IPS-18a (cell line): ENCODE measurements at regions not wholly inside any gene's neighbourhood (a gene's known extent, or its start where the extent isn't known, plus 50 kb on each side); places are given as distances from the start of the nearest gene placed in this dataset.
"Not testable (repeated sequence)": the region's sequence is repeated elsewhere in the genome, so short reads cannot be mapped to it uniquely, and the experiment has no call there.

Source experiments
- H3K27ac ChIP-seq: one replicate; pipeline ENCODE4 v1.5.1; 2013; ENCODE audit warnings: low read length
- H3K27me3 ChIP-seq: one replicate; pipeline ENCODE4 v1.6.1; 2013; ENCODE audit warnings: mild to moderate bottlenecking, low read length; ENCODE audit not compliant: control insufficient read depth, insufficient read depth
- H3K36me3 ChIP-seq: one replicate; pipeline ENCODE4 v1.6.1; 2013; ENCODE audit warnings: low read depth, low read length; ENCODE audit not compliant: control insufficient read depth
- H3K4me1 ChIP-seq: one replicate; pipeline ENCODE4 v1.6.1; 2013; ENCODE audit warnings: low read depth, low read length; ENCODE audit not compliant: control insufficient read depth
- H3K4me3 ChIP-seq: one replicate; pipeline ENCODE4 v1.5.1; 2013; ENCODE audit warnings: low read length
- H3K9ac ChIP-seq: one replicate; pipeline ENCODE4 v1.6.1; 2013; ENCODE audit warnings: mild to moderate bottlenecking, low read length, moderate library complexity
- H3K9me3 ChIP-seq: one replicate; pipeline ENCODE4 v1.6.1; 2013; ENCODE audit warnings: low read depth, low read length; ENCODE audit not compliant: control insufficient read depth

- H3K4me1 ChIP-seq, result no peaks in the 10 kb centered on the region
- no peaks in the 10 kb centered on the region for H3K9me3 ChIP-seq
- H3K27me3 ChIP-seq, result no peaks in the 10 kb centered on the region
- H3K27ac ChIP-seq, result no peak overlapping the region
- H3K36me3 ChIP-seq, result no peaks in the 10 kb centered on the region
- H3K9ac ChIP-seq, result no peak overlapping the region
- H3K4me3 ChIP-seq, result no peak overlapping the region
Observed at GRCh38 chr3:18090377-18090776, 334.8 kb downstream of the SATB1 start.

GRCh38 chr3:18087988-18088387 lies 337.2 kb downstream of the SATB1 start:
- no peak overlapping the region for H3K27ac ChIP-seq
- H3K4me3 ChIP-seq, result no peak overlapping the region
- no peaks in the 10 kb centered on the region for H3K36me3 ChIP-seq
- no peaks in the 10 kb centered on the region for H3K27me3 ChIP-seq
- no peaks in the 10 kb centered on the region for H3K4me1 ChIP-seq
- no peak overlapping the region for H3K9ac ChIP-seq
- H3K9me3 ChIP-seq, result no peaks in the 10 kb centered on the region

- Histone ChIP-seq H3K9me3 (no peaks in the 10 kb centered on the region), H3K4me3 (no peak overlapping the region), H3K36me3 (no peaks in the 10 kb centered on the region), H3K4me1 (no peaks in the 10 kb centered on the region), H3K27ac (no peak overlapping the region), H3K27me3 (no peaks in the 10 kb centered on the region), H3K9ac (no peak overlapping the region)
Observed at GRCh38 chr3:18086760-18087159, 338.4 kb downstream of the SATB1 start.

DNA sequence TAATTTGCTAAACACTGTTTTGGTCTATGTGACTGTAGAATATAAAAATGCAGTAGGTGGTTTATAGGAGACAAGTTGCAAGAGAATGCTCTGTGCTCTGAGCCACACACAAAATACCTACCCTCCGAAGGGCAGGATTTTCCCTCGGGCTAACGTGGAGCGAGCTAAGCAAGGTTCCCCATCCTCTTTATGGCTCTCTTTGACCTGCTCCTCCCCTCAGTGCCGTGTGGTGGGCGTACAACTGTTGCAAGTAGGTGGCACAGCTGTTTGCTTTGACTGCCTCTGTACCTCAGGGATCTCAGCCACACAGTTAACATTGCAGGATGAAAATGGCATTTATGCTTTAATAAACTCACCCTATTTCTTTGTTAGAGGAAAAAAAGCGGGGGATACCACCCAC lies 339.1 kb downstream of the SATB1 start:
- no peaks in the 10 kb centered on the region for H3K9me3 ChIP-seq
- no peaks in the 10 kb centered on the region for H3K36me3 ChIP-seq
- no peaks in the 10 kb centered on the region for H3K27me3 ChIP-seq
- H3K27ac ChIP-seq, result no peak overlapping the region
- H3K4me3 ChIP-seq, result no peak overlapping the region
- no peak overlapping the region for H3K9ac ChIP-seq
- H3K4me1 ChIP-seq, result no peaks in the 10 kb centered on the region

DNA sequence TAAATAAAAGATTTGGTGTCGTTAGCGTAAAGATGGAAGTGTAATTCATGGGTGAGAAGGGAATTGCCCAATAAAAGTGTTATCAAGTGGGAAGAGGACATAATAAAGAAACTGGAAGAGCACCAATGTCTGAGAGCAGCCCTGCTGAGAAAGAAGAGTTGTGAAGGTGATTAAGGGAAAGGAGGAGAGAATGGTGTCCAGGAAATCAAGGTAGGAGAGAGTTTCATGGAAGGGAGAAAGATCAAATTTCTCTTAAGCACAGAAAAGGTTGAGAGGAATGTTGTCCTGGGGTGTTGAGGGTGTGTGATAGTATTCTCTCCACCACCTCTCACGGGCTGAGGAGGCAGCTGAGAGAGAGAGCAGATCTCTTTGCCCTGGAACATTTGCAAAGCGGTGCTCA lies 339.7 kb downstream of the SATB1 start:
- Histone ChIP-seq H3K4me1 (no peaks in the 10 kb centered on the region), H3K27me3 (no peaks in the 10 kb centered on the region), H3K36me3 (no peaks in the 10 kb centered on the region), H3K4me3 (no peak overlapping the region), H3K27ac (no peak overlapping the region), H3K9me3 (no peaks in the 10 kb centered on the region), H3K9ac (no peak overlapping the region)

GRCh38 chr3:18083273-18083590 lies 340.8 kb upstream of the TBC1D5 start:
- H3K27ac ChIP-seq, H3K27me3 ChIP-seq, H3K4me1 ChIP-seq, H3K36me3 ChIP-seq, H3K4me3 ChIP-seq, H3K9me3 ChIP-seq, H3K9ac ChIP-seq: not testable (repeated sequence)

DNA sequence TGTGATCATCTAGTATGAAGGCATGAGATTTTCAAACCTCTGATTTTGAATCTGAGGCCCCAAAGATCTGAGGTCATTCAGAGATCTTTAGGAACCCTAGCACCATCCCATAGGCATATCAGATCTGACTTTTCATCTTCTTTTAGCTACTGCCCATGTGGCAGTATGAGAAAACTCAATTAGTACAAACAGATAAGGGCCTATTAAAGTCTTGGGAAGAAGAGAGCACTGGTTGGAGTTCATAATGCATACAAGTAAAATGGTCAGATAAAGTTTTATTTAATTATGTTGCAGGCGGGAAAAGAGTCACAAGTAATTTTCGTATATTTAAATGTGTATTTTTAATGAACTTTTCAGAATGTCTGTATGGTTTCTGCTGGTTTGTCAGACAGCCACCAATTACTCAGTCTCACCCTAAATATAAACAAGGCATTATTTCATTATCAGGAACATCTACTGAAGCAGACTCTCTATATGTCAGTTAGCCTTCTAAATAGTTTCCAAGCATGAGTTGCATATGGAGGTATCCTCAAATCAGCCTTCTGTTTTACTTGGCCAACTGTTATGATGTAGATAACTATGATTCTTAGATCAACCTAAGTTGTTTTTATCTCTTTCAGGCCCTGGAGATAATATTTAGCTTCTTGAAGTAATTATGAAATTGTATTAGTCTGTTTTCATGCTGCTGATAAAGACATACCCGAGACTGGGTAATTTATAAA lies 340.3 kb upstream of the TBC1D5 start:
- no peaks in the 10 kb centered on the region for H3K36me3 ChIP-seq
- no peaks in the 10 kb centered on the region for H3K9me3 ChIP-seq
- H3K9ac ChIP-seq, result no peak overlapping the region
- no peak overlapping the region for H3K27ac ChIP-seq
- no peak overlapping the region for H3K4me3 ChIP-seq
- H3K4me1 ChIP-seq, result no peaks in the 10 kb centered on the region
- H3K27me3 ChIP-seq, result no peaks in the 10 kb centered on the region

- Histone ChIP-seq H3K9me3 (no peaks in the 10 kb centered on the region), H3K27ac (no peak overlapping the region), H3K27me3 (no peaks in the 10 kb centered on the region), H3K4me3 (no peak overlapping the region), H3K9ac (no peak overlapping the region), H3K4me1 (no peaks in the 10 kb centered on the region), H3K36me3 (no peaks in the 10 kb centered on the region)
Observed at GRCh38 chr3:18080198-18080689, 337.8 kb upstream of the TBC1D5 start.

DNA sequence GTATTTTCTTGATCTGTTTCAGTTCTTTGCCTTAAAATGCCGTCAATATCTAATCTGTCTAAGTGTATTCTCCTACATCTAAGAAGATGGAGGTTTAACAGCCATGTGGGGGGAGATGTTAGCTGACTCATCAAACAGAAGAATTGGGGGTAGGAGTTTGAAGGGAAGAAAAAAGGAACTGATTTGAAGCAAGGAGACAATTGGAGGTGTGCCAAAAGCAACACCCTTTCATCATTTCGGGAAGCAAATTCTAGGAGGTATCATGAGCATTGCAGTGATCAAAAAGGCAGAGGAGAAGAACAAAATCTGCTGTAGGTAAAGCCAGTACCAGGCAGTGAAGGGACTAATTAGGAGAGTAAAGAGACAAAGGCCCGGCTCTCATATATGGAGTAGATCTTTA lies 337.3 kb upstream of the TBC1D5 start:
- no peaks in the 10 kb centered on the region for H3K4me1 ChIP-seq
- no peaks in the 10 kb centered on the region for H3K36me3 ChIP-seq
- H3K9ac ChIP-seq, result no peak overlapping the region
- no peak overlapping the region for H3K4me3 ChIP-seq
- no peak overlapping the region for H3K27ac ChIP-seq
- H3K27me3 ChIP-seq, result no peaks in the 10 kb centered on the region
- no peaks in the 10 kb centered on the region for H3K9me3 ChIP-seq

DNA sequence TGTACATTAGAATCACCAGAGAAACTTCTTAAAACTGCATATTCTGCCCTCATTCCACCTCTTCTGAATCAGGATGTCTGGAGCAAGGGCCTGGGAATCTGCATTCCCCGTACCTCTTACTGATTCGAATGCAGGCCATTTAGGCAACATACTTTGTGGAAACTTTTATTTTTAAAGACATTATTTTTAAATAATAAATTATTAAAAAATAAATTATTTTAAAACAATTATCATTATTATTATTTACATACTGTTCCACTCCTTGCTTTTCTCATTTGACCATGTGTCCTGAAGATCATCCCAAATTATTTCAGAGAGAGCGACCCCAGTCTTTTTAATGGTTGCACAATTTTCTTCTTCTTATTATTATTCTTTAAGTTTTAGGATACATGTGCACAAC lies 336.6 kb upstream of the TBC1D5 start:
- no peaks in the 10 kb centered on the region for H3K4me1 ChIP-seq
- no peaks in the 10 kb centered on the region for H3K36me3 ChIP-seq
- no peaks in the 10 kb centered on the region for H3K27me3 ChIP-seq
- no peak overlapping the region for H3K4me3 ChIP-seq
- no peak overlapping the region for H3K27ac ChIP-seq
- no peak overlapping the region for H3K9ac ChIP-seq
- H3K9me3 ChIP-seq, result no peaks in the 10 kb centered on the region

DNA sequence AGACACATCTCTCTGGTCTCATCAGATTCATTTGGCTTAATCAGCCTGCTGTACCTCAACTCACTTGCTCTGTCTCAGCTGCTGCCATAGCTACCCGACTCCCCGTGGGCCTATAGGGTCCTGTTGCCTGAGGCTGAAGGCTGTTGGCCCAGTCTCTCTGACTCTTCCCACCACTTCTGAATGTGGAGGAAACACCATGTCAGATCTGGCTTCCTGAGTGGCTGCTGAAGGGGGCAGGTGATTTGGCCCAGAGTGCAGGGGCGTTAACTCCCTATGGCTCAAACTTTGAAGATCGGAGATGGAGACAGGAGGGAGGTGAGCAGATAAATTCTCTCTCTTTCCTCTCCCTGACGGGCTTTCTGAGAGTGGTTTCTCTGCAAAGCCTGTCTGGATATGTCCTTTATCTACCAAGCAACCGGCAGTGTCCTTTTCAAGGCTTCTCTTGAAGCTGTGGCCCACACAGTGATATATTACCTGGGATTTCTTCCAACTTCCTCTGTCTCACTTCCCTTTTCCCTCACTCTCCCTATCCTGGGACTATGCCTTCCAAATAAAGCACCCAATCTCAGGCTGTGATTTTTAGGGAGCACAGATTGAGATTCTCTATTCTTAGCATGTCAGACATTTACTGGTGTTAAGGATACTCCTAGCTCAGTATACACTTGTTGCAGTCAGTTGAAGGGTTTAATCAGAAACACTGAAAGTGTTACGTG lies 334.9 kb upstream of the TBC1D5 start:
- no peaks in the 10 kb centered on the region for H3K36me3 ChIP-seq
- no peaks in the 10 kb centered on the region for H3K4me1 ChIP-seq
- H3K27me3 ChIP-seq, result no peaks in the 10 kb centered on the region
- no peak overlapping the region for H3K9ac ChIP-seq
- H3K9me3 ChIP-seq, result no peaks in the 10 kb centered on the region
- no peak overlapping the region for H3K4me3 ChIP-seq
- H3K27ac ChIP-seq, result no peak overlapping the region

DNA sequence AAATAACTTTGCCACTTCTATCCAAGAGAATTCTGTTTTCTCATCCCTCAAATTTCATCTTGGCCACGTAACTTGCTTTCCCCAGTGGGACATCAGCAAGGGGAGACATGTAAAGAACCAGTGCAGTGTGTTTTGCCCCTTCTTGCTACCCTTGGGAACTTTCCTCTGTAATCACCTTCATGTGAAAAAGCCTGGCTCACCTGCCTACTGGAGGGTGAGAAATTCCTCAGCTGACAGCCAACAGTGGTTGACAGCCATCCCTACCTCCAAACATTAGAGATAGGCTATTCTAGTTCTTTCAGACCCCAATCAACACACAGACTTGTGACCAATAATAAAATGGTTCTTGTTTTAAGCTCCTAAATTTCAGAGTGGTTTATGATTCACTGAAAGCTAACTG lies 333.9 kb upstream of the TBC1D5 start:
- Histone ChIP-seq H3K4me3 (no peak overlapping the region), H3K9me3 (no peaks in the 10 kb centered on the region), H3K9ac (no peak overlapping the region), H3K36me3 (no peaks in the 10 kb centered on the region), H3K27ac (no peak overlapping the region), H3K27me3 (no peaks in the 10 kb centered on the region), H3K4me1 (no peaks in the 10 kb centered on the region)
